H9 (cell line): ENCODE measurements at regions not wholly inside any gene's neighbourhood (a gene's known extent, or its start where the extent isn't known, plus 50 kb on each side); places are given as distances from the start of the nearest gene placed in this dataset.

Experiments used
- DNase-seq: peaks from one replicate; pipeline ENCODE4 v3.0.0-alpha.2; 2017
- H2AFZ ChIP-seq: one replicate; pipeline ENCODE4 v1.6.1; 2013; ENCODE audit warnings: mild to moderate bottlenecking, low read length, control low read depth, moderate library complexity
- H2AK5ac ChIP-seq: 2 replicates; pipeline ENCODE4 v1.6.1; 2013; ENCODE audit warnings: low read length, control low read depth, mixed read lengths; ENCODE audit not compliant: insufficient read length
- H2BK120ac ChIP-seq: one replicate; pipeline ENCODE4 v1.6.1; 2013; ENCODE audit warnings: low read depth, mild to moderate bottlenecking, low read length, control low read depth, inconsistent platforms; ENCODE audit not compliant: poor library complexity, severe bottlenecking
- H2BK12ac ChIP-seq: 2 replicates; pipeline ENCODE4 v1.6.1; 2013; ENCODE audit warnings: low read length, control low read depth, mixed read lengths, low read depth; ENCODE audit not compliant: insufficient read length
- H2BK15ac ChIP-seq: 2 replicates; pipeline ENCODE4 v1.6.1; 2013; ENCODE audit warnings: low read depth, low read length, control low read depth
- H2BK20ac ChIP-seq: one replicate; pipeline ENCODE4 v1.6.1; 2013; ENCODE audit warnings: low read depth, mild to moderate bottlenecking, low read length, control low read depth, inconsistent platforms; ENCODE audit not compliant: poor library complexity, severe bottlenecking
- H2BK5ac ChIP-seq: 2 replicates; pipeline ENCODE4 v1.6.1; 2013; ENCODE audit warnings: low read length, control low read depth, mixed read lengths; ENCODE audit not compliant: insufficient read length
- H3K14ac ChIP-seq: 2 replicates; pipeline ENCODE4 v1.6.1; 2013; ENCODE audit warnings: low read length, control low read depth; ENCODE audit not compliant: insufficient read depth
- H3K18ac ChIP-seq: 2 replicates; pipeline ENCODE4 v1.6.1; 2013; ENCODE audit warnings: low read depth, mild to moderate bottlenecking, mixed read lengths, low read length, control low read depth; ENCODE audit not compliant: insufficient read length
- H3K23ac ChIP-seq: 2 replicates; pipeline ENCODE4 v1.6.1; 2013; ENCODE audit warnings: low read length, control low read depth, mixed read lengths, low read depth; ENCODE audit not compliant: insufficient read length
- H3K23me2 ChIP-seq: 2 replicates; pipeline ENCODE4 v1.6.1; 2013; ENCODE audit warnings: low read depth, mild to moderate bottlenecking, mixed read lengths, low read length, control low read depth; ENCODE audit not compliant: insufficient read length, poor library complexity, severe bottlenecking
- H3K27ac ChIP-seq: 2 replicates; pipeline ENCODE4 v1.5.1; 2013; ENCODE audit warnings: low read length, control low read depth, mixed read lengths, low read depth; ENCODE audit not compliant: insufficient read length
- H3K27me3 ChIP-seq: 2 replicates; pipeline ENCODE4 v1.6.1; 2013; ENCODE audit warnings: low read length, control low read depth, inconsistent platforms; ENCODE audit not compliant: insufficient read depth
- H3K4ac ChIP-seq: 2 replicates; pipeline ENCODE4 v1.6.1; 2013; ENCODE audit warnings: low read depth, mild to moderate bottlenecking, control low read depth, inconsistent platforms, low read length, moderate library complexity
- H3K4me1 ChIP-seq: 2 replicates; pipeline ENCODE4 v1.6.1; 2013; ENCODE audit warnings: low read length, control low read depth, inconsistent platforms; ENCODE audit not compliant: insufficient read depth
- H3K4me2 ChIP-seq: 2 replicates; pipeline ENCODE4 v1.6.1; 2013; ENCODE audit warnings: low read length, control low read depth, mixed read lengths; ENCODE audit not compliant: insufficient read length, insufficient read depth
- H3K56ac ChIP-seq: 2 replicates; pipeline ENCODE4 v1.6.1; 2013; ENCODE audit warnings: low read depth, mild to moderate bottlenecking, mixed read lengths, low read length, control low read depth; ENCODE audit not compliant: insufficient read length
- H3K79me1 ChIP-seq: 2 replicates; pipeline ENCODE4 v1.6.1; 2013; ENCODE audit warnings: low read depth, mild to moderate bottlenecking, moderate library complexity, low read length, control low read depth, inconsistent platforms; ENCODE audit not compliant: insufficient read depth, poor library complexity, severe bottlenecking
- H3K79me2 ChIP-seq: 2 replicates; pipeline ENCODE4 v1.6.1; 2013; ENCODE audit warnings: low read length, control low read depth, inconsistent platforms; ENCODE audit not compliant: insufficient read depth
- H3K9ac ChIP-seq: 2 replicates; pipeline ENCODE4 v1.6.1; 2013; ENCODE audit warnings: low read length, control low read depth, mixed read lengths; ENCODE audit not compliant: insufficient read length; ENCODE audit errors: extremely low read depth
- H3K9me3 ChIP-seq: one replicate; pipeline ENCODE4 v1.6.1; 2013; ENCODE audit warnings: low read depth, low read length, inconsistent platforms; ENCODE audit not compliant: control insufficient read depth
- H3T11ph ChIP-seq: one replicate; pipeline ENCODE4 v1.6.1; 2013; ENCODE audit warnings: mild to moderate bottlenecking, low read length, control low read depth, inconsistent platforms
- H4K20me1 ChIP-seq: one replicate; pipeline ENCODE4 v1.6.1; 2013; ENCODE audit not compliant: control insufficient read depth, insufficient read length, insufficient read depth
- H4K5ac ChIP-seq: 2 replicates; pipeline ENCODE4 v1.6.1; 2013; ENCODE audit warnings: low read depth, mild to moderate bottlenecking, mixed read lengths, low read length, control low read depth; ENCODE audit not compliant: insufficient read length
- H4K8ac ChIP-seq: replicated peaks from 2 replicates; pipeline ENCODE4 v1.6.1; 2013; ENCODE audit warnings: low read length, control low read depth, mixed read lengths, low read depth; ENCODE audit not compliant: insufficient read length
- H4K91ac ChIP-seq: 2 replicates; pipeline ENCODE4 v1.6.1; 2013; ENCODE audit warnings: low read depth, mild to moderate bottlenecking, moderate library complexity, mixed read lengths, low read length, control low read depth; ENCODE audit not compliant: insufficient read length
- H3K27ac Mint-ChIP-seq, 3 experiments: 2 replicates in 2 of 3; 3 replicates in 1 of 3; pipeline ENCODE4 v1.8.0; 2020 to 2021; ENCODE audit warnings: mixed read lengths in 3 of 3, mild to moderate bottlenecking in 1 of 3, moderate library complexity in 1 of 3
- H3K27me3 Mint-ChIP-seq: 2 replicates; pipeline ENCODE4 v1.8.0; 2021; ENCODE audit warnings: low read depth, mild to moderate bottlenecking, moderate library complexity, mixed read lengths
- H3K36me3 Mint-ChIP-seq, 3 experiments: 2 replicates in 2 of 3; 3 replicates in 1 of 3; pipeline ENCODE4 v1.8.0; 2020 to 2021; ENCODE audit warnings: low read depth in 3 of 3, mixed read lengths in 3 of 3; ENCODE audit not compliant: insufficient read depth in 1 of 3
- H3K4me1 Mint-ChIP-seq, 2 experiments: 2 replicates each; pipeline ENCODE4 v1.8.0; 2020; ENCODE audit warnings: mixed read lengths in 2 of 2
- H3K4me3 Mint-ChIP-seq, 2 experiments: 2 replicates in 1 of 2; 3 replicates in 1 of 2; pipeline ENCODE4 v1.8.0; 2020 to 2021; ENCODE audit warnings: mild to moderate bottlenecking in 2 of 2, mixed read lengths in 2 of 2, moderate library complexity in 1 of 2
- H3K9me3 Mint-ChIP-seq, 2 experiments: 2 replicates in 1 of 2; 3 replicates in 1 of 2; pipeline ENCODE4 v1.8.0; 2020; ENCODE audit warnings: mild to moderate bottlenecking in 2 of 2, mixed read lengths in 2 of 2, moderate library complexity in 1 of 2
- CTCF ChIP-seq: fragments of 200-600 bp; sonication (generic); conservative IDR thresholded peaks from 3 replicates; pipeline ENCODE4 v1.8.0; 2021; ENCODE audit warnings: antibody characterized with exemption, mild to moderate bottlenecking
- WGBS: extraction: QIAGEN DNeasy Blood & Tissue Kit; methylation state at CpG from one replicate; pipeline ENCODE4 v1.1.7; 2013; ENCODE audit warnings: missing lambda C conversion rate, low lambda C conversion rate, mixed read lengths; ENCODE audit not compliant: insufficient read length; ENCODE audit errors: extremely low coverage; 5-methylcytosine and 5-hydroxymethylcytosine counted together

- Mint-ChIP-seq H3K36me3 (no peaks in the 10 kb centered on the region), H3K27ac (no peak overlapping the region), H3K27me3 (peaks cover 2% of the 10 kb centered on the region; the same call in 1 of the 2 replicates), H3K4me3 (no peak overlapping the region), H3K9me3 (no peaks in the 10 kb centered on the region; a peak in 1 of 5 replicates), H3K4me1 (0 out of 4 replicates have a peak, but pooled peaks cover 2 to 3% of the 10 kb centered on the region in 2 experiments)
- Histone ChIP-seq H3K4me2 (no peak overlapping the region), H3K18ac (no peak overlapping the region), H2BK5ac (no peak overlapping the region), H3K9ac (no peak overlapping the region), H3K4me1 (no peaks in the 10 kb centered on the region), H3K79me2 (no peaks in the 10 kb centered on the region), H2AK5ac (no peak overlapping the region), H3K14ac (no peak overlapping the region), H3K23me2 (no peaks in the 10 kb centered on the region), H3K27ac (no peak overlapping the region), H2BK15ac (no peak overlapping the region), H4K20me1 (no peaks in the 10 kb centered on the region), H2BK20ac (no peak overlapping the region), H4K8ac (no peak overlapping the region), H3K9me3 (no peaks in the 10 kb centered on the region), H2BK120ac (no peak overlapping the region), H3T11ph (no peak overlapping the region), H3K23ac (no peak overlapping the region), H2AFZ (no peak overlapping the region), H4K91ac (no peak overlapping the region), H3K27me3 (no peaks in the 10 kb centered on the region), H4K5ac (no peak overlapping the region), H3K56ac (no peak overlapping the region), H3K79me1 (no peaks in the 10 kb centered on the region), H2BK12ac (no peak overlapping the region), H3K4ac (no peak overlapping the region)
- DNase-seq = no peak
- WGBS = no CpG with 5 or more reads among the region's 3 CpGs
- TF ChIP-seq CTCF = no peak
Measured at GRCh38 chr1:21366288-21366687, 73.6 kb upstream of the NBPF3 start.
